PC-3 (cell line): ENCODE measurements at regions not wholly inside any gene's neighbourhood (a gene's known extent, or its start where the extent isn't known, plus 50 kb on each side); places are given as distances from the start of the nearest gene placed in this dataset.

ENCODE experiments used
- CTCF ChIP-seq: fragments of 300-600 bp; sonication (generic); conservative IDR thresholded peaks from 2 replicates; pipeline ENCODE4 v1.5.1; 2017; ENCODE audit warnings: antibody characterized with exemption, low read depth, mild to moderate bottlenecking, low read length
- EZH2 ChIP-seq: fragments of 300-600 bp; sonication (generic); IDR thresholded peaks from one replicate; pipeline ENCODE4 v1.6.1; 2017; ENCODE audit warnings: antibody characterized with exemption, mild to moderate bottlenecking, low read length; ENCODE audit not compliant: unreplicated experiment

- TF ChIP-seq CTCF (no peak), EZH2 (no peak)
Measured at GRCh38 chr1:104905322-104905721, 1155.6 kb downstream of the AMY1C start.
